ENCODE measurements at regions not wholly inside any gene's neighbourhood (a gene's known extent, or its start where the extent isn't known, plus 50 kb on each side); places are given as distances from the start of the nearest gene placed in this dataset.

GRCh38 chr17:79479876-79480275 lies 131.0 kb downstream of the RBFOX3 start:
- BruUV-seq (replicated peaks) = no TSS peak
- Histone ChIP-seq H3K9me3 (no peaks in the 10 kb centered on the region), H3K4me1 (peaks cover 6% of the 10 kb centered on the region), H3K27me3 (replicated peaks; ENCODE audit: control insufficient read depth, insufficient read depth, low read length) (no peaks in the 10 kb centered on the region; the same call in 1 of the 2 replicates), H3K36me3 (ENCODE audit: control insufficient read depth, insufficient read depth, low read length) (no peaks in the 10 kb centered on the region), H3K4me3 (ENCODE audit: low read depth, low read length) (no peak overlapping the region)
- POLR2A ChIA-PET = no interaction called here
- Mint-ChIP-seq H3K27ac (ENCODE audit: unreplicated experiment) (no peak overlapping the region), H3K4me1 (ENCODE audit: low read depth, unreplicated experiment) (peaks cover 10% of the 10 kb centered on the region), H3K36me3 (ENCODE audit: insufficient read depth, unreplicated experiment) (no peaks in the 10 kb centered on the region), H3K27me3 (ENCODE audit: insufficient read depth, unreplicated experiment) (peaks cover 9% of the 10 kb centered on the region), H3K4me3 (ENCODE audit: unreplicated experiment) (no peak overlapping the region), H3K9me3 (ENCODE audit: unreplicated experiment) (no peaks in the 10 kb centered on the region)
- CTCF ChIA-PET = no interaction called here
- no peak for DNase-seq
- intact Hi-C loops (cut with micrococcal nuclease; ENCODE audit: unreplicated experiment) = no loop called here
- no peak for TF ChIP-seq CTCF (IDR thresholded peaks at IDR 0.05; ENCODE audit: insufficient read depth in 1 of 2, low read depth in 1 of 2, low read length in 1 of 2, severe bottlenecking in 1 of 2, unreplicated experiment in 1 of 2)

- no peak for DNase-seq
- CTCF ChIA-PET = no interaction called here
- Mint-ChIP-seq H3K27ac (ENCODE audit: unreplicated experiment) (no peak overlapping the region), H3K36me3 (ENCODE audit: insufficient read depth, unreplicated experiment) (no peaks in the 10 kb centered on the region), H3K27me3 (ENCODE audit: insufficient read depth, unreplicated experiment) (peaks cover 5% of the 10 kb centered on the region), H3K4me3 (ENCODE audit: unreplicated experiment) (no peak overlapping the region), H3K9me3 (ENCODE audit: unreplicated experiment) (no peaks in the 10 kb centered on the region), H3K4me1 (ENCODE audit: low read depth, unreplicated experiment) (peaks cover 18% of the 10 kb centered on the region)
- POLR2A ChIA-PET = no interaction called here
- H3K9me3 ChIP-seq = no peaks in the 10 kb centered on the region
- BruUV-seq (replicated peaks) = no TSS peak
- peaks cover 8% of the 10 kb centered on the region for H3K4me1 ChIP-seq
- no peaks in the 10 kb centered on the region; the same call in 1 of the 2 replicates for H3K27me3 ChIP-seq (replicated peaks; ENCODE audit: control insufficient read depth, insufficient read depth, low read length)
- intact Hi-C loops (cut with micrococcal nuclease; ENCODE audit: unreplicated experiment) = no loop called here
- H3K36me3 ChIP-seq (ENCODE audit: control insufficient read depth, insufficient read depth, low read length) = no peaks in the 10 kb centered on the region
- no peak overlapping the region for H3K4me3 ChIP-seq (ENCODE audit: low read depth, low read length)
- TF ChIP-seq CTCF (IDR thresholded peaks at IDR 0.05; ENCODE audit: insufficient read depth in 1 of 2, low read depth in 1 of 2, low read length in 1 of 2, severe bottlenecking in 1 of 2, unreplicated experiment in 1 of 2) = no peak
Observed at GRCh38 chr17:79478841-79479240, 132.0 kb downstream of the RBFOX3 start.

- TF ChIP-seq CTCF (IDR thresholded peaks at IDR 0.05; ENCODE audit: insufficient read depth in 1 of 2, low read depth in 1 of 2, low read length in 1 of 2, severe bottlenecking in 1 of 2, unreplicated experiment in 1 of 2) = no peak
- ChIA-PET POLR2A (no interaction called here), CTCF (no interaction called here)
Observed at GRCh38 chr17:79478051-79478461, 132.8 kb downstream of the RBFOX3 start.

More at GRCh38 chr17:79478051-79478461, 132.8 kb downstream of the RBFOX3 start:
- no peak for DNase-seq
- Histone ChIP-seq H3K4me3 (ENCODE audit: low read depth, low read length) (no peak overlapping the region), H3K36me3 (ENCODE audit: control insufficient read depth, insufficient read depth, low read length) (no peaks in the 10 kb centered on the region), H3K9me3 (no peaks in the 10 kb centered on the region), H3K4me1 (peaks cover 14% of the 10 kb centered on the region), H3K27me3 (replicated peaks; ENCODE audit: control insufficient read depth, insufficient read depth, low read length) (no peaks in the 10 kb centered on the region; the same call in 1 of the 2 replicates)
- Mint-ChIP-seq H3K27me3 (ENCODE audit: insufficient read depth, unreplicated experiment) (peaks cover 5% of the 10 kb centered on the region), H3K36me3 (ENCODE audit: insufficient read depth, unreplicated experiment) (no peaks in the 10 kb centered on the region), H3K27ac (ENCODE audit: unreplicated experiment) (no peak overlapping the region), H3K9me3 (ENCODE audit: unreplicated experiment) (no peaks in the 10 kb centered on the region), H3K4me3 (ENCODE audit: unreplicated experiment) (no peak overlapping the region), H3K4me1 (ENCODE audit: low read depth, unreplicated experiment) (peaks cover 22% of the 10 kb centered on the region)
- intact Hi-C loops (cut with micrococcal nuclease; ENCODE audit: unreplicated experiment) = no loop called here
- no TSS peak for BruUV-seq (replicated peaks)

Data from Caco-2 (cell line).